ENCODE measurements at regions not wholly inside any gene's neighbourhood (a gene's known extent, or its start where the extent isn't known, plus 50 kb on each side); places are given as distances from the start of the nearest gene placed in this dataset.
"Not testable (repeated sequence)": the region's sequence is repeated elsewhere in the genome, so short reads cannot be mapped to it uniquely, and the experiment has no call there.

DNA sequence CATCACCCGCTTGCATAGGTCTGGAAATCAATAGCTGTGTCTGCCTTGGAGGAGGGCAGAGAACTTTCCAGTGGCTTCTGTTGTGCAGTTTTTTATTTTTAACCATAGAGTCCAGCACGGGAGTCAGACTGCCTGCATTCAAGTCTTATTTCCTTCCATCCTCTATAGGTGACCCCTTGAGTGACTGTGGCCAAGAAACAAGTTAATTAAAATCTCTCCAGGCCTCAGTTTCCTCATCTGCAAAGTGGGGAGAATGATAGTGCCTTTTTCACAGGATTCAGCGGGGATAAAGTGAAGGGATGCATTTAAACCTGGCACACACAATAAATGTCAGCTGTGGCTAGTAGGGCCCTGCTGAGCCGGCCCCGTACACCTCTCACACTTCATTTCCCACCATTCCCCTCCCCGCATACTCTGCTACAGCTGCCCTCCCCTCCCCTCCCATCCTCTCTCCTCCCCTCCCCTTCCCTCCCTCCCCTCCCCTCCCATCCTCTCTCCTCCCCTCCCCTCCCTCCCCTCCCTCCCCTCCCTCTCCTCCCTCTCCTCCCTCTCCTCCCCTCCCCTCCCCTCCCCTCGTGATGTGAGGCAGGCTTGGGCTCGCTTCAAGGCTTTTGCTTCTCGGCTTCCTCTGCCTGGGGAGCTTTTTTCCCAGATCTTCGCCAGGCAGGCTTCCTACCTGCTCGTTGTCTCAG, 150.5 kb downstream of the TFAP2C start:
- TF ChIP-seq, protein P1, sequence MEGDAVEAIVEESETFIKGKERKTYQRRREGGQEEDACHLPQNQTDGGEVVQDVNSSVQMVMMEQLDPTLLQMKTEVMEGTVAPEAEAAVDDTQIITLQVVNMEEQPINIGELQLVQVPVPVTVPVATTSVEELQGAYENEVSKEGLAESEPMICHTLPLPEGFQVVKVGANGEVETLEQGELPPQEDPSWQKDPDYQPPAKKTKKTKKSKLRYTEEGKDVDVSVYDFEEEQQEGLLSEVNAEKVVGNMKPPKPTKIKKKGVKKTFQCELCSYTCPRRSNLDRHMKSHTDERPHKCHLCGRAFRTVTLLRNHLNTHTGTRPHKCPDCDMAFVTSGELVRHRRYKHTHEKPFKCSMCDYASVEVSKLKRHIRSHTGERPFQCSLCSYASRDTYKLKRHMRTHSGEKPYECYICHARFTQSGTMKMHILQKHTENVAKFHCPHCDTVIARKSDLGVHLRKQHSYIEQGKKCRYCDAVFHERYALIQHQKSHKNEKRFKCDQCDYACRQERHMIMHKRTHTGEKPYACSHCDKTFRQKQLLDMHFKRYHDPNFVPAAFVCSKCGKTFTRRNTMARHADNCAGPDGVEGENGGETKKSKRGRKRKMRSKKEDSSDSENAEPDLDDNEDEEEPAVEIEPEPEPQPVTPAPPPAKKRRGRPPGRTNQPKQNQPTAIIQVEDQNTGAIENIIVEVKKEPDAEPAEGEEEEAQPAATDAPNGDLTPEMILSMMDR (IDR thresholded peaks at IDR 0.05): no peak
- H3K27ac ChIP-seq: no peak overlapping the region
- H3K4me1 ChIP-seq (ENCODE audit: control insufficient read depth in 1 of 2, insufficient read depth in 1 of 2, low read depth in 1 of 2, low read length in 1 of 2): no peaks in the 10 kb centered on the region
- H3K4me3 ChIP-seq (ENCODE audit: low read depth in 1 of 2, low read length in 1 of 2): no peak overlapping the region
- H3K9me3 ChIP-seq: no peaks in the 10 kb centered on the region
- no peaks in the 10 kb centered on the region for H3K27me3 ChIP-seq
- no peaks in the 10 kb centered on the region for H3K36me3 ChIP-seq

GRCh38 chr20:56780266-56780665, 151.2 kb downstream of the TFAP2C start:
- Histone ChIP-seq H3K36me3 (no peaks in the 10 kb centered on the region), H3K4me1 (ENCODE audit: control insufficient read depth in 1 of 2, insufficient read depth in 1 of 2, low read depth in 1 of 2, low read length in 1 of 2) (no peaks in the 10 kb centered on the region), H3K9me3 (no peaks in the 10 kb centered on the region), H3K27me3 (no peaks in the 10 kb centered on the region), H3K4me3 (ENCODE audit: low read depth in 1 of 2, low read length in 1 of 2) (no peak overlapping the region), H3K27ac (no peak overlapping the region)
- TF ChIP-seq, protein P1 (IDR thresholded peaks at IDR 0.05): no peak

GRCh38 chr20:56781108-56781739, 152.1 kb downstream of the TFAP2C start:
- TF ChIP-seq, protein P1 (IDR thresholded peaks at IDR 0.05): no peak
- H3K4me3 ChIP-seq (ENCODE audit: low read depth in 1 of 2, low read length in 1 of 2): no peak overlapping the region
- H3K27me3 ChIP-seq: no peaks in the 10 kb centered on the region
- no peak overlapping the region for H3K27ac ChIP-seq
- H3K4me1 ChIP-seq (ENCODE audit: control insufficient read depth in 1 of 2, insufficient read depth in 1 of 2, low read depth in 1 of 2, low read length in 1 of 2): no peaks in the 10 kb centered on the region
- no peaks in the 10 kb centered on the region for H3K36me3 ChIP-seq
- no peaks in the 10 kb centered on the region for H3K9me3 ChIP-seq

- not testable (repeated sequence) for H3K27me3 ChIP-seq; H3K4me1 ChIP-seq (ENCODE audit: control insufficient read depth in 1 of 2, insufficient read depth in 1 of 2, low read depth in 1 of 2, low read length in 1 of 2); H3K36me3 ChIP-seq; H3K4me3 ChIP-seq (ENCODE audit: low read depth in 1 of 2, low read length in 1 of 2); H3K27ac ChIP-seq; H3K9me3 ChIP-seq
Measured at GRCh38 chr20:56781987-56782560, 153.0 kb downstream of the TFAP2C start.

DNA sequence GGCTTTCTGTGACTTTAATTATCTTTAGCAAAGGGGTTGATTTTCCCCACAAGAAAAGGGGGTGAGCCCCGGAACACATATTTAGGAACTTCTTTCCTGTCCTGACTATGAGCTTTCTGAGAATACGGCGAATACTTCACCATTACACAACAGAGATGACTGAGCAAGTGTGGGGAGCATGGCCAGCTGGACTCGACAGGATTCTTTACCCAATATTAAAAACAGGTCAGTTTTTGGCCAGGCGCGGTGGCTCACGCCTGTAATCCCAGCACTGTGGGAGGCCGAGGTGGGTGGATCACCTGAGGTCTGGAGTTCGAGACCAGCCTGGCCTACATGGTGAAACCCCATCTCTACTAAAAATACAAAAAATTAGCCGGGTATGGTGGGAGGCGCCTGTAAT, 153.7 kb downstream of the TFAP2C start:
- not testable (repeated sequence) for H3K4me3 ChIP-seq (ENCODE audit: low read depth in 1 of 2, low read length in 1 of 2); H3K36me3 ChIP-seq; H3K9me3 ChIP-seq; H3K4me1 ChIP-seq (ENCODE audit: control insufficient read depth in 1 of 2, insufficient read depth in 1 of 2, low read depth in 1 of 2, low read length in 1 of 2); H3K27ac ChIP-seq; H3K27me3 ChIP-seq

DNA sequence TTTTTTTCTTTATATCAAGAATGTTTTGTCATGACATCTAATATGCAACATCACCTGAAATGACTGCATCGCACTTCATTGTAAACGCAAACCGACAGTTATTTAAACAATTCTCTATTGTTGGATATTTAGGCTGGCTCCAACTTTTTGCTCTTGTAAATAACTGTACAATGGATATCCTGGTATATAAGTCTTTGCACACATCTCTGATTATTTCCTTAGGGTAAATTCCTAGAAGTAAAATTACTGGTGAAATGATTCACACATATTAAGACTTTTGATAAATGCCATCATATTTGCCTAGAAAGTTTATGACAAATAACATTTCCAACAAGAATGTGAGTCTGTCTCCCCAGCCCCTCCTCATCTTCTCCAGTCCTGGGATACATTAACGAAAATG, 154.7 kb downstream of the TFAP2C start:
- no peak overlapping the region for H3K27ac ChIP-seq
- no peaks in the 10 kb centered on the region for H3K27me3 ChIP-seq
- no peak overlapping the region for H3K4me3 ChIP-seq (ENCODE audit: low read depth in 1 of 2, low read length in 1 of 2)
- H3K4me1 ChIP-seq (ENCODE audit: control insufficient read depth in 1 of 2, insufficient read depth in 1 of 2, low read depth in 1 of 2, low read length in 1 of 2): no peaks in the 10 kb centered on the region
- H3K9me3 ChIP-seq: no peaks in the 10 kb centered on the region
- no peaks in the 10 kb centered on the region for H3K36me3 ChIP-seq
- TF ChIP-seq, protein P1 (IDR thresholded peaks at IDR 0.05): no peak
